Neural progenitor cell (in vitro differentiated cells): ENCODE measurements at regions not wholly inside any gene's neighbourhood (a gene's known extent, or its start where the extent isn't known, plus 50 kb on each side); places are given as distances from the start of the nearest gene placed in this dataset.

Source experiments
- EZH2 ChIP-seq: fragments of 200-600 bp; sonication (generic); IDR thresholded peaks from 2 replicates; pipeline ENCODE4 v1.6.1; 2017; ENCODE audit warnings: antibody characterized with exemption, mild to moderate bottlenecking, moderate library complexity
- EZH2phosphoT487 ChIP-seq: fragments of 200-600 bp; sonication (generic); IDR thresholded peaks from 2 replicates; pipeline ENCODE4 v1.6.1; 2017; ENCODE audit warnings: antibody characterized with exemption
- TF ChIP-seq, protein P1 (sequence below): fragments of 200-600 bp; sonication (generic); IDR thresholded peaks from 2 replicates; pipeline ENCODE4 v1.5.1; 2017; ENCODE audit warnings: antibody characterized with exemption, mild to moderate bottlenecking

DNA sequence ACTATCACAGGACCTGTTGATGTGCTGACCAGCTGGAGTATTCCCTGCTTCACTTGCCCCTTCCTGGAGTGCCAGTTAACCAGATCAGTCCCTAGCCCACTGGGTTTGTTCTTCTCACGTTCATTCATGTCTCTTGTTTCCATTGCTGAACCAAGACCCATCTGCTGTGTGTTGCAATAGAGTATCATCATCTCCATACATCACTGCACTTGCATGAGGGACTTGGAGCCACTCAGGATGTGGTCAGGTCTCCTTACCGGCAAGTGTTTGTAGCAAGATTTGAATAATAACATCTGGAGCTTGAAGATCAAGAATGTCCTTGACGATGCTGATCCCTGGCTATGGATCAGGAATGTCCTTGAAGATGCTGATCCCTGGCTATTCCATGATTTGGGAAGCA lies 358.6 kb downstream of the IRX1 start:
- TF ChIP-seq EZH2 (no peak), EZH2phosphoT487 (no peak)
- TF ChIP-seq, protein P1, sequence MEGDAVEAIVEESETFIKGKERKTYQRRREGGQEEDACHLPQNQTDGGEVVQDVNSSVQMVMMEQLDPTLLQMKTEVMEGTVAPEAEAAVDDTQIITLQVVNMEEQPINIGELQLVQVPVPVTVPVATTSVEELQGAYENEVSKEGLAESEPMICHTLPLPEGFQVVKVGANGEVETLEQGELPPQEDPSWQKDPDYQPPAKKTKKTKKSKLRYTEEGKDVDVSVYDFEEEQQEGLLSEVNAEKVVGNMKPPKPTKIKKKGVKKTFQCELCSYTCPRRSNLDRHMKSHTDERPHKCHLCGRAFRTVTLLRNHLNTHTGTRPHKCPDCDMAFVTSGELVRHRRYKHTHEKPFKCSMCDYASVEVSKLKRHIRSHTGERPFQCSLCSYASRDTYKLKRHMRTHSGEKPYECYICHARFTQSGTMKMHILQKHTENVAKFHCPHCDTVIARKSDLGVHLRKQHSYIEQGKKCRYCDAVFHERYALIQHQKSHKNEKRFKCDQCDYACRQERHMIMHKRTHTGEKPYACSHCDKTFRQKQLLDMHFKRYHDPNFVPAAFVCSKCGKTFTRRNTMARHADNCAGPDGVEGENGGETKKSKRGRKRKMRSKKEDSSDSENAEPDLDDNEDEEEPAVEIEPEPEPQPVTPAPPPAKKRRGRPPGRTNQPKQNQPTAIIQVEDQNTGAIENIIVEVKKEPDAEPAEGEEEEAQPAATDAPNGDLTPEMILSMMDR: no peak
